NB4 (cell line): ENCODE measurements at regions not wholly inside any gene's neighbourhood (a gene's known extent, or its start where the extent isn't known, plus 50 kb on each side); places are given as distances from the start of the nearest gene placed in this dataset.

Experiments used
- MYC ChIP-seq: IDR thresholded peaks from 2 replicates; pipeline ENCODE4 v1.6.1; 2011; ENCODE audit warnings: low read depth, low read length
- POLR2A ChIP-seq: IDR thresholded peaks from 2 replicates; pipeline ENCODE4 v1.6.1; 2011; ENCODE audit warnings: mild to moderate bottlenecking; ENCODE audit not compliant: insufficient read length; ENCODE audit errors: extremely low read depth
- TF ChIP-seq, protein P1 (sequence below): IDR thresholded peaks from one replicate; pipeline ENCODE4 v1.5.1; 2012; ENCODE audit warnings: low read depth, low read length
- TF ChIP-seq, protein P2 (sequence below): IDR thresholded peaks from 2 replicates; pipeline ENCODE4 v1.6.1; 2011; ENCODE audit warnings: low read depth, low read length

DNA sequence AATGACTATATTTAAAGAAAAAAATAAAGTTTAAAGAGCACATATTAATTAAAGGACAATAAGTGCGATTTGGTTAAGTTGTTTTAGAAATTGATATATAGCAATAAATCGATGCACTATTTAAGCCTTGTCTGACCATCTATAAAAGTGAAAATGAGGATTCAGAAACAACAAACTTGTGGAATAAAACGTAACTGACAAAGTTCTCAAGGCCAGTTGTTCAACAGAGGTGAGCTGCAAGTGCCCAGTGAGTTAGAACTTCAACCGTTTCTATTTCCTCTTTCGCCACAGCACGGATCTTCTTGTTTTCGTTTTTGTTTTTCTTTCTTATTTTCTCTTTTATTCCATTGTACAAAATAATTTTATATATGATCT lies 724.9 kb upstream of the ARRDC4 start:
- TF ChIP-seq, protein P1, sequence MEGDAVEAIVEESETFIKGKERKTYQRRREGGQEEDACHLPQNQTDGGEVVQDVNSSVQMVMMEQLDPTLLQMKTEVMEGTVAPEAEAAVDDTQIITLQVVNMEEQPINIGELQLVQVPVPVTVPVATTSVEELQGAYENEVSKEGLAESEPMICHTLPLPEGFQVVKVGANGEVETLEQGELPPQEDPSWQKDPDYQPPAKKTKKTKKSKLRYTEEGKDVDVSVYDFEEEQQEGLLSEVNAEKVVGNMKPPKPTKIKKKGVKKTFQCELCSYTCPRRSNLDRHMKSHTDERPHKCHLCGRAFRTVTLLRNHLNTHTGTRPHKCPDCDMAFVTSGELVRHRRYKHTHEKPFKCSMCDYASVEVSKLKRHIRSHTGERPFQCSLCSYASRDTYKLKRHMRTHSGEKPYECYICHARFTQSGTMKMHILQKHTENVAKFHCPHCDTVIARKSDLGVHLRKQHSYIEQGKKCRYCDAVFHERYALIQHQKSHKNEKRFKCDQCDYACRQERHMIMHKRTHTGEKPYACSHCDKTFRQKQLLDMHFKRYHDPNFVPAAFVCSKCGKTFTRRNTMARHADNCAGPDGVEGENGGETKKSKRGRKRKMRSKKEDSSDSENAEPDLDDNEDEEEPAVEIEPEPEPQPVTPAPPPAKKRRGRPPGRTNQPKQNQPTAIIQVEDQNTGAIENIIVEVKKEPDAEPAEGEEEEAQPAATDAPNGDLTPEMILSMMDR: no peak
- TF ChIP-seq POLR2A: no peak
- TF ChIP-seq MYC: 0 out of 2 replicates have a peak, but pooled peaks have one; percentile 5
- TF ChIP-seq, protein P2, sequence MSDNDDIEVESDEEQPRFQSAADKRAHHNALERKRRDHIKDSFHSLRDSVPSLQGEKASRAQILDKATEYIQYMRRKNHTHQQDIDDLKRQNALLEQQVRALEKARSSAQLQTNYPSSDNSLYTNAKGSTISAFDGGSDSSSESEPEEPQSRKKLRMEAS: no peak
